H1 (cell line): ENCODE measurements at regions not wholly inside any gene's neighbourhood (a gene's known extent, or its start where the extent isn't known, plus 50 kb on each side); places are given as distances from the start of the nearest gene placed in this dataset.

Experiments used
- CTCF ChIA-PET: fragments of 300-600 bp; sonication (Branson Sonifier 250); formaldehyde crosslinking; loops from one replicate; lab custom pipeline; 2021; ENCODE audit not compliant: partially characterized antibody; lab: Charles Lee
- POLR2A ChIA-PET: fragments of 300-600 bp; sonication (Branson Sonifier 250); formaldehyde crosslinking; loops from one replicate; lab custom pipeline; 2021; ENCODE audit warnings: inconsistent platforms; ENCODE audit not compliant: partially characterized antibody; lab: Charles Lee
- DNase-seq, 2 experiments: peaks; one replicate each; pipeline versions ENCODE4 v3.0.0 to v3.0.0-alpha.2; 2010 to 2022; ENCODE audit warnings: low spot score in 2 of 2, low read depth in 1 of 2, mixed read lengths in 1 of 2
- FAIRE-seq: peaks from 2 replicates; lab custom pipeline; 2011; peaks lifted over from hg19 to GRCh38; lab: Jason Lieb, UNC
- H2AFZ ChIP-seq: 2 replicates; pipeline ENCODE4 v1.8.1; 2012; ENCODE audit warnings: low read length, inconsistent platforms
- H2AK5ac ChIP-seq: 2 replicates; pipeline ENCODE4 v1.6.1; 2013; ENCODE audit warnings: low read depth, low read length
- H2BK120ac ChIP-seq: replicated peaks from 2 replicates; pipeline ENCODE3; 2013; ENCODE audit warnings: low read depth, low read length, inconsistent platforms
- H2BK12ac ChIP-seq: 2 replicates; pipeline ENCODE4 v1.6.1; 2013; ENCODE audit warnings: low read depth, low read length
- H2BK15ac ChIP-seq: 2 replicates; pipeline ENCODE4 v1.6.1; 2013; ENCODE audit warnings: low read length
- H2BK20ac ChIP-seq: 2 replicates; pipeline ENCODE4 v1.6.1; 2013; ENCODE audit warnings: low read length
- H2BK5ac ChIP-seq: 2 replicates; pipeline ENCODE4 v1.6.1; 2013; ENCODE audit warnings: low read depth, low read length
- H3K14ac ChIP-seq: 2 replicates; pipeline ENCODE4 v1.6.1; 2013; ENCODE audit warnings: inconsistent platforms; ENCODE audit not compliant: insufficient read length
- H3K18ac ChIP-seq: 2 replicates; pipeline ENCODE4 v1.6.1; 2013; ENCODE audit warnings: low read length; ENCODE audit errors: extremely low read depth
- H3K23ac ChIP-seq: 2 replicates; pipeline ENCODE4 v1.6.1; 2013; ENCODE audit warnings: inconsistent platforms; ENCODE audit not compliant: insufficient read length
- H3K23me2 ChIP-seq: 2 replicates; pipeline ENCODE4 v1.6.1; 2013; ENCODE audit warnings: low read depth, low read length
- H3K27ac ChIP-seq: 2 replicates; pipeline ENCODE4 v1.6.1; 2011; ENCODE audit warnings: low read depth, low read length, inconsistent platforms
- H3K27me3 ChIP-seq, 4 experiments: replicated peaks in 1 of 4; 1 replicate in 1 of 4; 2 replicates in 3 of 4; pipeline versions ENCODE4 v1.6.1 to v1.8.1; 2011 to 2013; ENCODE audit warnings: low read length in 3 of 4, mild to moderate bottlenecking in 3 of 4, inconsistent platforms in 2 of 4, mixed read lengths in 2 of 4, moderate library complexity in 1 of 4; ENCODE audit not compliant: control insufficient read depth in 3 of 4, insufficient read depth in 3 of 4; ENCODE audit errors: extremely low read depth in 1 of 4
- H3K36me3 ChIP-seq, 4 experiments: 2 replicates each; pipeline versions ENCODE4 v1.6.1 to v1.8.1; 2011 to 2013; ENCODE audit warnings: mild to moderate bottlenecking in 4 of 4, low read length in 3 of 4, moderate library complexity in 2 of 4, control low read depth in 1 of 4, inconsistent platforms in 1 of 4; ENCODE audit not compliant: insufficient read depth in 4 of 4, control insufficient read depth in 2 of 4
- H3K4ac ChIP-seq: replicated peaks from 2 replicates; pipeline ENCODE3; 2013; ENCODE audit warnings: low read length, low read depth, mixed read lengths, inconsistent platforms; ENCODE audit not compliant: insufficient read length
- H3K4me1 ChIP-seq, 4 experiments: replicated peaks in 1 of 4; 1 replicate in 1 of 4; 2 replicates in 3 of 4; pipeline versions ENCODE4 v1.6.1 to v1.8.1; 2011 to 2013; ENCODE audit warnings: low read length in 3 of 4, inconsistent platforms in 2 of 4, mixed read lengths in 1 of 4; ENCODE audit not compliant: insufficient read depth in 4 of 4, control insufficient read depth in 3 of 4
- H3K4me2 ChIP-seq, 2 experiments: 2 replicates each; pipeline versions ENCODE4 v1.6.1 to v1.8.1; 2011 to 2013; ENCODE audit warnings: low read depth in 2 of 2, low read length in 2 of 2, control low read depth in 1 of 2, inconsistent platforms in 1 of 2, mild to moderate bottlenecking in 1 of 2; ENCODE audit not compliant: insufficient read depth in 1 of 2
- H3K4me3 ChIP-seq, 4 experiments: fragments of 200-600, 300-600 bp in 1 of 4; sonication (generic), shearing (Covaris generic), sonication (Bioruptor Twin) in 1 of 4; 2 replicates each; pipeline versions ENCODE4 v1.5.1 to v1.8.1; 2011 to 2016; ENCODE audit warnings: low read length in 4 of 4, low read depth in 3 of 4, control low read depth in 2 of 4, inconsistent platforms in 2 of 4, mild to moderate bottlenecking in 2 of 4, mixed read lengths in 1 of 4, moderate library complexity in 1 of 4; ENCODE audit not compliant: insufficient read depth in 2 of 4; ENCODE audit errors: extremely low read depth in 1 of 4
- H3K56ac ChIP-seq: replicated peaks from 2 replicates; pipeline ENCODE3; 2013; ENCODE audit warnings: low read depth, mild to moderate bottlenecking, mixed read lengths, low read length, inconsistent platforms; ENCODE audit not compliant: insufficient read length
- H3K79me1 ChIP-seq: 2 replicates; pipeline ENCODE4 v1.6.1; 2013; ENCODE audit warnings: low read depth, low read length, control low read depth
- H3K79me2 ChIP-seq, 2 experiments: 2 replicates each; pipeline versions ENCODE4 v1.6.1 to v1.8.1; 2012 to 2013; ENCODE audit warnings: low read length in 2 of 2, mild to moderate bottlenecking in 2 of 2, inconsistent platforms in 1 of 2; ENCODE audit not compliant: insufficient read depth in 2 of 2, control insufficient read depth in 1 of 2
- H3K9ac ChIP-seq, 4 experiments: replicated peaks in 1 of 4; 1 replicate in 1 of 4; 2 replicates in 3 of 4; pipeline versions ENCODE4 v1.6.1 to v1.8.1; 2011 to 2013; ENCODE audit warnings: low read depth in 3 of 4, low read length in 3 of 4, control low read depth in 2 of 4, mild to moderate bottlenecking in 2 of 4, moderate library complexity in 2 of 4, inconsistent platforms in 1 of 4; ENCODE audit errors: extremely low read depth in 1 of 4
- H3K9me3 ChIP-seq, 2 experiments: 2 replicates each; pipeline versions ENCODE4 v1.6.1 to v1.8.1; 2012 to 2013; ENCODE audit warnings: mild to moderate bottlenecking in 2 of 2, moderate library complexity in 2 of 2, control low read depth in 1 of 2, inconsistent platforms in 1 of 2, low read depth in 1 of 2, low read length in 1 of 2, mixed read lengths in 1 of 2; ENCODE audit not compliant: insufficient read depth in 2 of 2
- H4K20me1 ChIP-seq, 2 experiments: replicated peaks in 1 of 2; 2 replicates each; pipeline versions ENCODE3 to v1.8.1; 2011 to 2013; ENCODE audit warnings: inconsistent platforms in 2 of 2, low read length in 2 of 2, mild to moderate bottlenecking in 1 of 2; ENCODE audit not compliant: insufficient read depth in 2 of 2, control insufficient read depth in 1 of 2
- H4K5ac ChIP-seq: 2 replicates; pipeline ENCODE4 v1.6.1; 2013; ENCODE audit warnings: low read length, low read depth, mixed read lengths, inconsistent platforms; ENCODE audit not compliant: insufficient read length
- H4K8ac ChIP-seq: 2 replicates; pipeline ENCODE4 v1.8.0; 2013; ENCODE audit warnings: mild to moderate bottlenecking, moderate library complexity, low read length, inconsistent platforms; ENCODE audit not compliant: insufficient read depth; ENCODE audit errors: extremely low read depth
- H4K91ac ChIP-seq: replicated peaks from 2 replicates; pipeline ENCODE3; 2013; ENCODE audit warnings: low read length, mixed read lengths, inconsistent platforms; ENCODE audit not compliant: insufficient read length
- CBX8 ChIP-seq: fragments of 300-800, 300-1000 bp; sonication (generic); IDR thresholded peaks from 2 replicates; pipeline ENCODE4 v1.7.1; 2016; ENCODE audit warnings: low read depth, low read length, borderline replicate concordance
- CTBP2 ChIP-seq: IDR thresholded peaks from 2 replicates; pipeline ENCODE4 v1.7.0; 2011; ENCODE audit warnings: borderline replicate concordance, mild to moderate bottlenecking, moderate library complexity, mixed read lengths, low read length; ENCODE audit not compliant: insufficient read depth, insufficient read length
- EGR1 ChIP-seq: IDR thresholded peaks from 2 replicates; pipeline ENCODE4 v1.6.1; 2011; ENCODE audit warnings: low read depth, low read length, borderline replicate concordance
- POU5F1 ChIP-seq: IDR thresholded peaks from 2 replicates; pipeline ENCODE4 v1.6.1; 2011; ENCODE audit warnings: low read depth, mild to moderate bottlenecking, low read length, moderate library complexity
- WGBS, 2 experiments: shearing (Covaris generic) in 1 of 2; methylation state at CpG; one replicate each; pipeline versions ENCODE4 v1.1.6 to v1.1.7; 2013 to 2015; ENCODE audit warnings: low lambda C conversion rate in 2 of 2, mixed read lengths in 2 of 2, inconsistent platforms in 1 of 2, low coverage in 1 of 2, missing lambda C conversion rate in 1 of 2; ENCODE audit not compliant: insufficient replicate concordance in 2 of 2, insufficient coverage in 1 of 2, insufficient read length in 1 of 2; ENCODE audit errors: extremely low coverage in 1 of 2, missing lambda C conversion rate in 1 of 2; 5-methylcytosine and 5-hydroxymethylcytosine counted together

- H3K79me1 ChIP-seq: no peaks in the 10 kb centered on the region
- no peak overlapping the region for H3K4me2 ChIP-seq
- H2BK20ac ChIP-seq: no peak overlapping the region
- H4K20me1 ChIP-seq: no peaks in the 10 kb centered on the region
- DNase-seq (no peak), FAIRE-seq (no peak)
- no peak overlapping the region for H3K14ac ChIP-seq
- H2BK5ac ChIP-seq: no peak overlapping the region
- no peak overlapping the region for H4K5ac ChIP-seq
- H3K56ac ChIP-seq: no peak overlapping the region
- H3K79me2 ChIP-seq: no peaks in the 10 kb centered on the region
- H3K23ac ChIP-seq: no peak overlapping the region
- no peak overlapping the region for H3K18ac ChIP-seq
- no peaks in the 10 kb centered on the region for H3K23me2 ChIP-seq
- no peaks in the 10 kb centered on the region for H3K4me1 ChIP-seq
- no peak overlapping the region for H3K4ac ChIP-seq
- 65% methylated on average over 2 of the region's 2 CpGs; no CpG with 5 or more reads in 1 of the 2 experiments for WGBS, 2 experiments
- H2AFZ ChIP-seq: no peak overlapping the region
- H3K27me3 ChIP-seq: no peaks in the 10 kb centered on the region
- H2BK12ac ChIP-seq: no peak overlapping the region
- POLR2A ChIA-PET: no interaction called here
- H2AK5ac ChIP-seq: no peak overlapping the region
- no peaks in the 10 kb centered on the region for H3K9me3 ChIP-seq
- TF ChIP-seq CBX8: no peak
- TF ChIP-seq POU5F1: no peak
- TF ChIP-seq EGR1: no peak
- no peak for TF ChIP-seq CTBP2
- H3K9ac ChIP-seq: no peak overlapping the region
- CTCF ChIA-PET: no interaction called here
- no peak overlapping the region for H2BK120ac ChIP-seq
- no peak overlapping the region for H4K8ac ChIP-seq
- H3K27ac ChIP-seq: no peak overlapping the region
- H4K91ac ChIP-seq: no peak overlapping the region
- H3K4me3 ChIP-seq: no peak overlapping the region
- no peaks in the 10 kb centered on the region for H3K36me3 ChIP-seq
- no peak overlapping the region for H2BK15ac ChIP-seq
Measured at GRCh38 chr11:29249713-29250112, 767.1 kb downstream of the KCNA4 start.
